ENCODE measurements at regions not wholly inside any gene's neighbourhood (a gene's known extent, or its start where the extent isn't known, plus 50 kb on each side); places are given as distances from the start of the nearest gene placed in this dataset.

GRCh38 chr20:1060985-1061384 is 57.4 kb upstream of the PSMF1 start (continued):
- TF ChIP-seq NANOG (IDR thresholded peaks at IDR 0.05; ENCODE audit: insufficient read depth, low read depth, low read length, poor library complexity, severe bottlenecking) = no peak
- no peak for TF ChIP-seq CTBP2 (IDR thresholded peaks at IDR 0.05; ENCODE audit: borderline replicate concordance, insufficient read depth, insufficient read length, low read length)
- TF ChIP-seq RAD21 (IDR thresholded peaks at IDR 0.05 in 1 of 2, conservative IDR thresholded peaks at IDR 0.05 in 1 of 2; ENCODE audit: low read depth in 2 of 2, low read length in 2 of 2) = no peak
- TF ChIP-seq ZNF274 (IDR thresholded peaks at IDR 0.05; ENCODE audit: borderline replicate concordance, extremely low read depth, low read length) = no peak
- TF ChIP-seq CHD1 (IDR thresholded peaks at IDR 0.05; ENCODE audit: low read depth, low read length) = no peak
- TF ChIP-seq SAP30 (IDR thresholded peaks at IDR 0.05; ENCODE audit: insufficient read depth, insufficient replicate concordance, low read length) = no peak
- TF ChIP-seq BCL11A (IDR thresholded peaks at IDR 0.05; ENCODE audit: low read depth in 2 of 2, low read length in 2 of 2) = no peak
- no peak for TF ChIP-seq EP300 (IDR thresholded peaks at IDR 0.05; ENCODE audit: borderline replicate concordance in 1 of 2, low read depth in 2 of 2, low read length in 2 of 2)
- TF ChIP-seq, protein P1, sequence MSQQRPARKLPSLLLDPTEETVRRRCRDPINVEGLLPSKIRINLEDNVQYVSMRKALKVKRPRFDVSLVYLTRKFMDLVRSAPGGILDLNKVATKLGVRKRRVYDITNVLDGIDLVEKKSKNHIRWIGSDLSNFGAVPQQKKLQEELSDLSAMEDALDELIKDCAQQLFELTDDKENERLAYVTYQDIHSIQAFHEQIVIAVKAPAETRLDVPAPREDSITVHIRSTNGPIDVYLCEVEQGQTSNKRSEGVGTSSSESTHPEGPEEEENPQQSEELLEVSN (IDR thresholded peaks at IDR 0.05) = no peak
